ENCODE measurements at regions not wholly inside any gene's neighbourhood (a gene's known extent, or its start where the extent isn't known, plus 50 kb on each side); places are given as distances from the start of the nearest gene placed in this dataset.
"Not testable (repeated sequence)": the region's sequence is repeated elsewhere in the genome, so short reads cannot be mapped to it uniquely, and the experiment has no call there.

GRCh38 chr2:145404690-145405089, 884.8 kb upstream of the ZEB2 start:
- DNase-seq = no peak

GRCh38 chr2:145402706-145403277, 882.9 kb upstream of the ZEB2 start:
- no peak for DNase-seq

GRCh38 chr2:145399131-145399530, 879.2 kb upstream of the ZEB2 start:
- no peak for DNase-seq

GRCh38 chr2:145394181-145394580, 874.3 kb upstream of the ZEB2 start:
- DNase-seq = no peak

- no peak for DNase-seq
Measured at GRCh38 chr2:145386973-145387372, 867.1 kb upstream of the ZEB2 start.

- no peak for DNase-seq
Measured at GRCh38 chr2:145383961-145384360, 864.0 kb upstream of the ZEB2 start.

- no peak for DNase-seq
Measured at GRCh38 chr2:145380436-145381017, 860.6 kb upstream of the ZEB2 start.

- DNase-seq = no peak
Measured at GRCh38 chr2:145379934-145380333, 860.0 kb upstream of the ZEB2 start.

- DNase-seq = no peak
Measured at GRCh38 chr2:145374165-145374564, 854.2 kb upstream of the ZEB2 start.

- not testable (repeated sequence) for DNase-seq
Measured at GRCh38 chr2:145367334-145367733, 847.4 kb upstream of the ZEB2 start.

GRCh38 chr2:145366341-145366740, 846.4 kb upstream of the ZEB2 start:
- no peak for DNase-seq

- DNase-seq = no peak
Measured at GRCh38 chr2:145360129-145360790, 840.3 kb upstream of the ZEB2 start.

GRCh38 chr2:145359561-145359960, 839.6 kb upstream of the ZEB2 start:
- DNase-seq = no peak

- no peak for DNase-seq
Measured at GRCh38 chr2:145356056-145356455, 836.1 kb upstream of the ZEB2 start.

GRCh38 chr2:145352484-145352883, 832.6 kb upstream of the ZEB2 start:
- no peak for DNase-seq

GRCh38 chr2:145351864-145352425, 832.0 kb upstream of the ZEB2 start:
- no peak for DNase-seq

- DNase-seq = no peak
Measured at GRCh38 chr2:145350011-145350410, 830.1 kb upstream of the ZEB2 start.

- DNase-seq = peak; percentile 1
Measured at GRCh38 chr2:145344076-145344724, 824.3 kb upstream of the ZEB2 start.

GRCh38 chr2:145343287-145343686, 823.4 kb upstream of the ZEB2 start:
- no peak for DNase-seq

GRCh38 chr2:145341536-145341935, 821.6 kb upstream of the ZEB2 start:
- no peak for DNase-seq

- DNase-seq = no peak
Measured at GRCh38 chr2:145339646-145340045, 819.7 kb upstream of the ZEB2 start.

GRCh38 chr2:145332210-145332898, 812.4 kb upstream of the ZEB2 start:
- no peak for DNase-seq

GRCh38 chr2:145329971-145330370, 810.1 kb upstream of the ZEB2 start:
- DNase-seq = no peak

All from OCI-M1 (cell line).